ENCODE measurements at regions not wholly inside any gene's neighbourhood (a gene's known extent, or its start where the extent isn't known, plus 50 kb on each side); places are given as distances from the start of the nearest gene placed in this dataset.

Small RNA genes lying in the stretch of these regions (small RNA-seq; reads per million reads assigned to genes)
- gene RN7SKP46, result 0 reads per million in 4 donors

Data from upper lobe of left lung (tissue), 4 donors.